Bronchial epithelial cell (primary cell): ENCODE measurements at regions not wholly inside any gene's neighbourhood (a gene's known extent, or its start where the extent isn't known, plus 50 kb on each side); places are given as distances from the start of the nearest gene placed in this dataset.

Experiments
- DNase-seq: peaks from one replicate; pipeline ENCODE4 v3.0.0-alpha.2; 2010; ENCODE audit warnings: low read depth
- FAIRE-seq: peaks from 2 replicates; lab custom pipeline; 2011; peaks lifted over from hg19 to GRCh38; lab: Jason Lieb, UNC
- H3K27me3 ChIP-seq: 2 replicates; pipeline ENCODE4 v1.5.1; 2011; ENCODE audit warnings: low read length; ENCODE audit not compliant: control insufficient read depth, insufficient read depth
- H3K36me3 ChIP-seq: 2 replicates; pipeline ENCODE4 v1.5.1; 2011; ENCODE audit warnings: low read length; ENCODE audit not compliant: control insufficient read depth, insufficient read depth
- H3K4me3 ChIP-seq: 2 replicates; pipeline ENCODE4 v1.5.1; 2011; ENCODE audit warnings: mild to moderate bottlenecking, low read depth, low read length, control low read depth
- TF ChIP-seq, protein P1 (sequence below): IDR thresholded peaks from 2 replicates; pipeline ENCODE4 v1.5.1; 2011; ENCODE audit warnings: mild to moderate bottlenecking, moderate library complexity, low read length, control low read depth, inconsistent platforms; ENCODE audit not compliant: insufficient read depth, severe bottlenecking

DNA sequence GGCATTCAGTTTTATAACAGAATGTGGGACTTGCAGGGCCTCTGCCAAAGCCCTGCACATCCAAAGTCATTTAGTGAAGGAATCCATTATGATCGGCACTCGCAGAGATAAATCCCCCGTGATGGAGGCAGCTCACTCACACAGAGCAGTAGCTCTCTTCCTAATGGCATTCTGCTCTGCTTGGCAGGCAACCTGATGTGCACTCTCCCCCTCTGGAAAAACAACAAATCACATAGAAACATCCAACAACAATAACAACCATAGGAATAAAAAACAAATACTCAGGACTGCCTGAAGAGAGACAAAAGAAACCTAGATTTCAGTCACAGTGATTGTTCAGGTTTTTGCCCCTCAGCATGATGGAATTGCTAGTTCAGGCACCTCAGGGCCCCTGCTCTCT, 59.7 kb downstream of the NAA11 start:
- Histone ChIP-seq H3K4me3 (no peak overlapping the region), H3K36me3 (no peaks in the 10 kb centered on the region), H3K27me3 (no peaks in the 10 kb centered on the region)
- FAIRE-seq (no peak), DNase-seq (no peak)
- TF ChIP-seq, protein P1, sequence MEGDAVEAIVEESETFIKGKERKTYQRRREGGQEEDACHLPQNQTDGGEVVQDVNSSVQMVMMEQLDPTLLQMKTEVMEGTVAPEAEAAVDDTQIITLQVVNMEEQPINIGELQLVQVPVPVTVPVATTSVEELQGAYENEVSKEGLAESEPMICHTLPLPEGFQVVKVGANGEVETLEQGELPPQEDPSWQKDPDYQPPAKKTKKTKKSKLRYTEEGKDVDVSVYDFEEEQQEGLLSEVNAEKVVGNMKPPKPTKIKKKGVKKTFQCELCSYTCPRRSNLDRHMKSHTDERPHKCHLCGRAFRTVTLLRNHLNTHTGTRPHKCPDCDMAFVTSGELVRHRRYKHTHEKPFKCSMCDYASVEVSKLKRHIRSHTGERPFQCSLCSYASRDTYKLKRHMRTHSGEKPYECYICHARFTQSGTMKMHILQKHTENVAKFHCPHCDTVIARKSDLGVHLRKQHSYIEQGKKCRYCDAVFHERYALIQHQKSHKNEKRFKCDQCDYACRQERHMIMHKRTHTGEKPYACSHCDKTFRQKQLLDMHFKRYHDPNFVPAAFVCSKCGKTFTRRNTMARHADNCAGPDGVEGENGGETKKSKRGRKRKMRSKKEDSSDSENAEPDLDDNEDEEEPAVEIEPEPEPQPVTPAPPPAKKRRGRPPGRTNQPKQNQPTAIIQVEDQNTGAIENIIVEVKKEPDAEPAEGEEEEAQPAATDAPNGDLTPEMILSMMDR: no peak

DNA sequence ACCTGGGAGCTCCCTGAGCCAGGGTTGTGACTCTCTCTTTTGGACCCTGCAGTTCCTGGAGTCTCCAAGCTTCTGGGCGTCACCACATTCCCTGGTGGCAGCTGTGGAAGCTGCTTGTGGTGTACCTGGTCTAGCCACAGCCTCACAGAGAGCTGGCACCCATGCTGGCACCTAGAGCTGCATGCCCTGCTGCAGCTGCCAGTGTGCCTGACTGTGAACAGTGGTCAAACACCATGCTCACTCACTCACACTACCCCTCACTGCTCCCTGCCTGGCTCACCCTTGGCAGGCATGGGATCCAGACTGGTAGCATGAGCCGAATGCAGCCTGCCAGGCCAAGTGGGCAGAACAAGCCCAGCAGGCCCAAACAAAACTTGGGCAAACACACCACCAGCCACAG, 66.6 kb downstream of the NAA11 start:
- TF ChIP-seq, protein P1: no peak
- FAIRE-seq: no peak

DNA sequence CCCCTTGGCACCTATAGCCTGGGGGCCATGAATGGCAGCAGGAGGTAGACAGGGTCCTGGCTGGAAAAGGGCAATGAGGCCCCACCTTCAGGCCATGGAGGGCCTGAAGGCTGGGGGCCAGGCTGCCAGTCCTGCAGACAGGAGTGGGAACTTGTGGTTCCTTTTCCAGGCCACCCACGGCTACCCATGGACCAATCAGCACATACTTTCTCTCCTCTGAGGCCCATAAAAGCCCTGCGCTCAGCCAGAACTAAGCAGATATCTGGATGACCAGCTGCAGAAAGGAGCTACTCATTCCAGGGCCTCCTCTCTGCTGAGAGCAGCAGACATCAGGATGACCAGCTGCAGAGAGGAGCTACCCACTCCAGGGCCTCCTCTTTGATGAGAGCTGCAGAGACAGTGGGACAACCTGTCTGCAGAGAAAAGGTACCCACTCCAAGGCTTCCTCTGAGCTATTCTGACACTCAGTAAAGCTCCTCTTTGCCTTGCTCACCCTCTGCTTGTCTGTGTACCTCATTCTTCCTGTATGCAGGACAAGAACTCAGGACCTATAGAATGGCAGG, 67.2 kb downstream of the NAA11 start:
- FAIRE-seq (no peak), DNase-seq (no peak)
- no peak overlapping the region for H3K4me3 ChIP-seq
- no peaks in the 10 kb centered on the region for H3K27me3 ChIP-seq
- H3K36me3 ChIP-seq: no peaks in the 10 kb centered on the region
- TF ChIP-seq, protein P1: no peak

More for the DNA sequence above, 66.6 kb downstream of the NAA11 start:
- no peaks in the 10 kb centered on the region for H3K27me3 ChIP-seq
- H3K4me3 ChIP-seq: no peak overlapping the region
- H3K36me3 ChIP-seq: no peaks in the 10 kb centered on the region
- no peak for DNase-seq

DNA sequence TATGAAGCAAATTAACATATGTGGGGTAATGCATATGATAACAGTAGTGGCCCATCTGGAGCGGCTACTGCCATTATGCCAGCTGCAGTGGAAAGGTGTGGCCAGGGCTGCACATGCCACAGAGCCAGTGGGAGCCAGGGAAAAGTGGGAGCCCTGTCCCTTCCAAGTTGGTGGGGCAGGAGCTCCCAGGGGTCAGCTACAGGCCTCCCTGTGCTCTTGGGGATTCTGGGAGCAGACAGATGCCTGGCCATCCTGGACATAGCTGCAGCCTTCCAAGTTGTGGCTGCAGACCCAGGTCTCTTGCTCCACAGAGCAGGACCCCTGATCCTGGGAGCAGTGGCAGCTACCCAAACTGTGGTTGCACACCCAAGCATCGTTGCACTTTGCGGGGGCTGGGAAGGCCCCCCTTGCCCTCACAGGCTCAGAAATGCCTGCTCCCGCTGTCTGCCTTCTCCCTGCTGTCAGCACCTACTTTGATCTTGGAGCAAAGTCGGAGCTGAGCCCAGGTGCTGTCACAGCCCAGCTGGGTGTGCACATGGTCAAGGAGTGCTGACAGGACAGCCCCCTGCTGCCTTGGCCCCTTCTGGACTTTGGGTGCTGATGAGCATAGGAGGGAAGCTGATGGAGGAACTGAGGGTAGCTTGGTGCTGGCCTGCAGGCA, 67.8 kb downstream of the NAA11 start:
- DNase-seq (no peak), FAIRE-seq (no peak)
- TF ChIP-seq, protein P1: no peak

DNA sequence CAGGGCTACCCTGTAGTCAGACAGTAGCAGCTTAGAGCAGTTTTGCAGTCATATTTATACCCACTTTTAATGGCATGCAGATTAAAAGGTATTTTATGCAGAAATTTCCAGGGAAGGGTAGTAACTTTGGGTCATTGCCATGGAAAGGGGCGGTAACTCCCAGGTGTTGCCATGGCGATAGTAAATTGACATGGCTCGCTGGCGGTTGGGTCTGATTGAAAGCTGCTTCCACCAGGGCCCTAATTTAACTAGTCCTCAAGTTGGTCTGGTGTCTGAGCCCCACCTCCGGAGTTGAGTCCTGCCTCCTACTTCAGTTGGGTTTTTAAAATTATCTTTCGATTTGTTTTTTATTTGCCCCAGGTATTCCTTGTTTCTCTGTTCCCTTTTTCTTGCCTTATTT, 70.1 kb downstream of the NAA11 start:
- FAIRE-seq (no peak), DNase-seq (no peak)
- H3K4me3 ChIP-seq: no peak overlapping the region
- H3K36me3 ChIP-seq: no peaks in the 10 kb centered on the region
- TF ChIP-seq, protein P1: no peak
- H3K27me3 ChIP-seq: no peaks in the 10 kb centered on the region

More for the DNA sequence above, 67.8 kb downstream of the NAA11 start:
- Histone ChIP-seq H3K4me3 (no peak overlapping the region), H3K27me3 (no peaks in the 10 kb centered on the region), H3K36me3 (no peaks in the 10 kb centered on the region)

DNA sequence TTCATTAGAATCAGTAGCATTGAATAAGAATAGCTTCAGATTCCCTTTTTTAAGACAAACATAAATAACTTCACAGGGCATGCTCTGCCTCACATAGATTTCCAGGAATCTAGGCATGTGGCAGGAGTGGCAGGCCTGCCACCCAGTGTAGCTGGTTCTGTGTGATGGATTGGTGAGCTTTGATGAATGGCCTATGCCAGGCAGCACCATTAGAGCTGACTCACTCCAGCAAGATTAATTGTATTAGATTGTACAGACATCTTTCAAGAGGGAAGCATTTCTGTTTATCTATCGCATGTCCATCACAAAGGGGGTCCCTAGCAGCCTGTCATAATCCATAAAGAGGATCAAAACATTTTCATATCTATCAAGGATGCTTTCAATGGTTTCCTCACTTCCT, 71.9 kb downstream of the NAA11 start:
- FAIRE-seq (no peak), DNase-seq (no peak)
- TF ChIP-seq, protein P1: no peak
- Histone ChIP-seq H3K4me3 (no peak overlapping the region), H3K27me3 (no peaks in the 10 kb centered on the region), H3K36me3 (no peaks in the 10 kb centered on the region)
